ENCODE measurements at regions not wholly inside any gene's neighbourhood (a gene's known extent, or its start where the extent isn't known, plus 50 kb on each side); places are given as distances from the start of the nearest gene placed in this dataset.
"Not testable (repeated sequence)": the region's sequence is repeated elsewhere in the genome, so short reads cannot be mapped to it uniquely, and the experiment has no call there.

GRCh38 chr4:131488772-131489171, 1660.3 kb upstream of the PCDH10 start:
- intact Hi-C loops (cut with DNase I) = no loop called here
- H3K27me3 ChIP-seq = no peaks in the 10 kb centered on the region
- 51 to 82% methylated on average over 2 of the region's 2 CpGs for WGBS, 2 donors
- no peaks in the 10 kb centered on the region for H3K4me1 ChIP-seq
- H3K36me3 ChIP-seq = no peaks in the 10 kb centered on the region
- TF ChIP-seq POLR2A (IDR thresholded peaks at IDR 0.05) = no peak
- no peak for TF ChIP-seq CTCF (IDR thresholded peaks at IDR 0.05)
- H3K27ac ChIP-seq = no peak overlapping the region
- DNase-seq = no peak
- no peaks in the 10 kb centered on the region for H3K9me3 ChIP-seq
- no peak overlapping the region for H3K4me3 ChIP-seq (replicated peaks in 1 of 3)

GRCh38 chr4:131496211-131496610, 1652.9 kb upstream of the PCDH10 start:
- H3K27ac ChIP-seq; H3K4me1 ChIP-seq; H3K27me3 ChIP-seq; H3K9me3 ChIP-seq; intact Hi-C loops (cut with DNase I); H3K4me3 ChIP-seq (replicated peaks in 1 of 3); H3K36me3 ChIP-seq; DNase-seq: not testable (repeated sequence)
- WGBS, 2 donors = 79 to 86% methylated on average over 5 of the region's 5 CpGs

GRCh38 chr4:131499141-131499873, 1649.8 kb upstream of the PCDH10 start:
- TF ChIP-seq CTCF (IDR thresholded peaks at IDR 0.05) (no peak), POLR2A (IDR thresholded peaks at IDR 0.05) (no peak)
- no peak for DNase-seq
- WGBS, 2 donors = 72 to 73% methylated on average over 10 of the region's 10 CpGs
- H3K9me3 ChIP-seq = no peaks in the 10 kb centered on the region
- H3K36me3 ChIP-seq = no peaks in the 10 kb centered on the region
- no peak overlapping the region for H3K27ac ChIP-seq
- H3K4me1 ChIP-seq = no peaks in the 10 kb centered on the region
- intact Hi-C loops (cut with DNase I) = no loop called here
- H3K27me3 ChIP-seq = no peaks in the 10 kb centered on the region
- no peak overlapping the region for H3K4me3 ChIP-seq (replicated peaks in 1 of 3)

GRCh38 chr4:131509521-131509920, 1639.6 kb upstream of the PCDH10 start:
- intact Hi-C loops (cut with DNase I) = no loop called here
- no peaks in the 10 kb centered on the region for H3K27me3 ChIP-seq
- no peak overlapping the region for H3K4me3 ChIP-seq (replicated peaks in 1 of 3)
- TF ChIP-seq POLR2A (IDR thresholded peaks at IDR 0.05) = no peak
- no peak for TF ChIP-seq CTCF (IDR thresholded peaks at IDR 0.05)
- H3K27ac ChIP-seq = no peak overlapping the region
- WGBS, 2 donors = 63% methylated on average over 3 of the region's 3 CpGs
- H3K4me1 ChIP-seq = no peaks in the 10 kb centered on the region
- no peaks in the 10 kb centered on the region for H3K9me3 ChIP-seq
- no peak for DNase-seq
- H3K36me3 ChIP-seq = no peaks in the 10 kb centered on the region

GRCh38 chr4:131526686-131527085, 1622.4 kb upstream of the PCDH10 start:
- intact Hi-C loops (cut with DNase I) = no loop called here
- 74 to 80% methylated on average over 1 of the region's 1 CpG for WGBS, 2 donors
- DNase-seq = no peak
- Histone ChIP-seq H3K4me1 (no peaks in the 10 kb centered on the region), H3K27me3 (no peaks in the 10 kb centered on the region), H3K27ac (no peak overlapping the region), H3K9me3 (no peaks in the 10 kb centered on the region), H3K36me3 (no peaks in the 10 kb centered on the region), H3K4me3 (replicated peaks in 1 of 3) (no peak overlapping the region)
- TF ChIP-seq POLR2A (IDR thresholded peaks at IDR 0.05) (no peak), CTCF (IDR thresholded peaks at IDR 0.05) (no peak)
